ENCODE measurements at regions not wholly inside any gene's neighbourhood (a gene's known extent, or its start where the extent isn't known, plus 50 kb on each side); places are given as distances from the start of the nearest gene placed in this dataset.

- no peaks in the 10 kb centered on the region for H3K4me1 Mint-ChIP-seq (ENCODE audit: unreplicated experiment)
- no peak overlapping the region for H3K4me3 Mint-ChIP-seq (ENCODE audit: unreplicated experiment)
- H3K27me3 Mint-ChIP-seq (ENCODE audit: unreplicated experiment): no peaks in the 10 kb centered on the region
- no peak for DNase-seq (ENCODE audit: low spot score)
- no peaks in the 10 kb centered on the region for H3K9me3 Mint-ChIP-seq (ENCODE audit: unreplicated experiment)
- no peaks in the 10 kb centered on the region for H3K36me3 Mint-ChIP-seq (ENCODE audit: low read depth, unreplicated experiment)
- TF ChIP-seq CTCF (IDR thresholded peaks at IDR 0.05; ENCODE audit: unreplicated experiment): no peak
- no peak overlapping the region for H3K27ac Mint-ChIP-seq (ENCODE audit: unreplicated experiment)
Measured at GRCh38 chr4:107467461-107467860, 252.6 kb downstream of the PAPSS1 start.

GRCh38 chr4:107458194-107458593 lies 261.8 kb downstream of the PAPSS1 start:
- no peak for DNase-seq (ENCODE audit: low spot score)
- H3K9me3 Mint-ChIP-seq (ENCODE audit: unreplicated experiment): no peaks in the 10 kb centered on the region
- H3K4me3 Mint-ChIP-seq (ENCODE audit: unreplicated experiment): no peak overlapping the region
- no peaks in the 10 kb centered on the region for H3K36me3 Mint-ChIP-seq (ENCODE audit: low read depth, unreplicated experiment)
- no peak overlapping the region for H3K27ac Mint-ChIP-seq (ENCODE audit: unreplicated experiment)
- peaks cover 7% of the 10 kb centered on the region for H3K4me1 Mint-ChIP-seq (ENCODE audit: unreplicated experiment)
- no peaks in the 10 kb centered on the region for H3K27me3 Mint-ChIP-seq (ENCODE audit: unreplicated experiment)
- TF ChIP-seq CTCF (IDR thresholded peaks at IDR 0.05; ENCODE audit: unreplicated experiment): no peak

- H3K27ac Mint-ChIP-seq (ENCODE audit: unreplicated experiment): no peak overlapping the region
- no peaks in the 10 kb centered on the region for H3K27me3 Mint-ChIP-seq (ENCODE audit: unreplicated experiment)
- no peak overlapping the region for H3K4me3 Mint-ChIP-seq (ENCODE audit: unreplicated experiment)
- H3K9me3 Mint-ChIP-seq (ENCODE audit: unreplicated experiment): no peaks in the 10 kb centered on the region
- DNase-seq (ENCODE audit: low spot score): no peak
- no peaks in the 10 kb centered on the region for H3K36me3 Mint-ChIP-seq (ENCODE audit: low read depth, unreplicated experiment)
- TF ChIP-seq CTCF (IDR thresholded peaks at IDR 0.05; ENCODE audit: unreplicated experiment): no peak
- H3K4me1 Mint-ChIP-seq (ENCODE audit: unreplicated experiment): peaks cover 7% of the 10 kb centered on the region
Measured at GRCh38 chr4:107453987-107454386, 266.0 kb downstream of the PAPSS1 start.

GRCh38 chr4:107452717-107453630 lies 267.1 kb downstream of the PAPSS1 start:
- Mint-ChIP-seq H3K9me3 (ENCODE audit: unreplicated experiment) (no peaks in the 10 kb centered on the region), H3K27ac (ENCODE audit: unreplicated experiment) (no peak overlapping the region), H3K27me3 (ENCODE audit: unreplicated experiment) (no peaks in the 10 kb centered on the region), H3K4me1 (ENCODE audit: unreplicated experiment) (peaks cover 3% of the 10 kb centered on the region), H3K36me3 (ENCODE audit: low read depth, unreplicated experiment) (no peaks in the 10 kb centered on the region), H3K4me3 (ENCODE audit: unreplicated experiment) (no peak overlapping the region)
- no peak for DNase-seq (ENCODE audit: low spot score)
- no peak for TF ChIP-seq CTCF (IDR thresholded peaks at IDR 0.05; ENCODE audit: unreplicated experiment)

GRCh38 chr4:107449611-107450369 lies 270.2 kb downstream of the PAPSS1 start:
- DNase-seq (ENCODE audit: low spot score): no peak
- no peak for TF ChIP-seq CTCF (IDR thresholded peaks at IDR 0.05; ENCODE audit: unreplicated experiment)
- Mint-ChIP-seq H3K9me3 (ENCODE audit: unreplicated experiment) (no peaks in the 10 kb centered on the region), H3K27ac (ENCODE audit: unreplicated experiment) (no peak overlapping the region), H3K27me3 (ENCODE audit: unreplicated experiment) (no peaks in the 10 kb centered on the region), H3K36me3 (ENCODE audit: low read depth, unreplicated experiment) (no peaks in the 10 kb centered on the region), H3K4me1 (ENCODE audit: unreplicated experiment) (peaks cover 3% of the 10 kb centered on the region), H3K4me3 (ENCODE audit: unreplicated experiment) (no peak overlapping the region)

Measured in endothelial cell (in vitro differentiated cells).